Heart left ventricle (tissue), 13 donors: ENCODE measurements at regions not wholly inside any gene's neighbourhood (a gene's known extent, or its start where the extent isn't known, plus 50 kb on each side); places are given as distances from the start of the nearest gene placed in this dataset.

Experiments used
- CTCF ChIP-seq, 12 donors: fragments of 200-600 bp; sonication (generic) in 4 of 12; IDR thresholded peaks; one replicate each; pipeline versions ENCODE4 v1.5.0 to v1.8.0; 2018 to 2022; ENCODE audit warnings: antibody characterized with exemption in 12 of 12, mild to moderate bottlenecking in 5 of 12
- POLR2A ChIP-seq, 2 donors: fragments of 450-650 bp; IDR thresholded peaks; one replicate each; pipeline ENCODE4 v1.6.1; 2017; ENCODE audit warnings: antibody characterized with exemption in 2 of 2, mild to moderate bottlenecking in 2 of 2, moderate library complexity in 2 of 2
- donor health status: ischemic (EF 13 %, LVEDD 7.1; RV severe dilation, severe dysfunction).
- donor health status: DM: no; HTN: yes; CAD: no.
- donor health status: DM: no; HTN: no; CAD: no.
- donor health status: ischemic (EF 25% LVEDD 6.9; RV normal size, moderate dysfunction).
- donor health status: ischemic (EF 25% LVEDD 5.7; RV mildly dilated, moderate dysfunction).
- donor health status: ischemic (EF 35%, LVEDD 5.7; RV mildly dilated, moderate dysfunction).
- donor health status: nonischemic (EF 11% LVEDD 7.7; RV severe dilation, severe dysfunction).
- donor health status: DM: yes; HTN: yes; CAD: no.
- donor health status: PGD.
- donor health status: ischemic (EF 29% LVEDD 5.4; RV normal size, mild dysfunction).
- donor health status: nonischemic (EF 23%, LVEDD 6.1; RV moderate dilation, normal function).

GRCh38 chr7:152504816-152505215, 69.0 kb upstream of the KMT2C start:
- TF ChIP-seq CTCF (IDR thresholded peaks at IDR 0.05), result no peak
- TF ChIP-seq POLR2A (IDR thresholded peaks at IDR 0.05), result no peak
